ENCODE measurements at regions not wholly inside any gene's neighbourhood (a gene's known extent, or its start where the extent isn't known, plus 50 kb on each side); places are given as distances from the start of the nearest gene placed in this dataset.

- TF ChIP-seq CTCF (IDR thresholded peaks at IDR 0.05; ENCODE audit: low read length) (no peak), EZH2 (IDR thresholded peaks at IDR 0.05; ENCODE audit: borderline replicate concordance, low read length) (no peak)
Observed at GRCh38 chr11:133719532-133720235, 125.6 kb downstream of the SPATA19 start.
